Upper lobe of right lung (tissue), 1 donor: ENCODE measurements at regions not wholly inside any gene's neighbourhood (a gene's known extent, or its start where the extent isn't known, plus 50 kb on each side); places are given as distances from the start of the nearest gene placed in this dataset.
A peak's percentile ranks its signal among the peaks of the same experiment; 100 is the strongest.

Experiments
- ATAC-seq: fragments of 200-7000 bp; cut with Tn5 transposase; one replicate; pipeline ENCODE4 v1.9.1; 2020; ENCODE audit warnings: mild to moderate bottlenecking, moderate library complexity
- DNase-seq: peaks from one replicate; pipeline ENCODE4 v3.0.0-alpha.2; 2020
- H3K27ac ChIP-seq: fragments of 200-600 bp; one replicate; pipeline ENCODE4 v1.8.0; 2022
- H3K27me3 ChIP-seq: fragments of 200-600 bp; one replicate; pipeline ENCODE4 v1.8.0; 2022; ENCODE audit warnings: mild to moderate bottlenecking
- H3K36me3 ChIP-seq: fragments of 200-600 bp; one replicate; pipeline ENCODE4 v1.8.0; 2022
- H3K4me1 ChIP-seq: fragments of 200-600 bp; one replicate; pipeline ENCODE4 v1.8.0; 2022
- H3K4me3 ChIP-seq: fragments of 200-600 bp; one replicate; pipeline ENCODE4 v1.8.0; 2022; ENCODE audit warnings: mild to moderate bottlenecking
- H3K9me3 ChIP-seq: fragments of 200-600 bp; one replicate; pipeline ENCODE4 v1.8.0; 2022
- intact Hi-C: fragments of 100-400 bp; cut with DNase I; formaldehyde crosslinking; loops from one replicate; pipeline ENCODE4 v1.11.0; 2022
- TF ChIP-seq, protein P1 (sequence below): fragments of 200-600 bp; IDR thresholded peaks from one replicate; pipeline ENCODE4 v1.8.0; 2022; ENCODE audit warnings: antibody characterized with exemption
- donor health status: DM: no; HTN: yes; CAD: no; lungs with severe emphysema.

DNA sequence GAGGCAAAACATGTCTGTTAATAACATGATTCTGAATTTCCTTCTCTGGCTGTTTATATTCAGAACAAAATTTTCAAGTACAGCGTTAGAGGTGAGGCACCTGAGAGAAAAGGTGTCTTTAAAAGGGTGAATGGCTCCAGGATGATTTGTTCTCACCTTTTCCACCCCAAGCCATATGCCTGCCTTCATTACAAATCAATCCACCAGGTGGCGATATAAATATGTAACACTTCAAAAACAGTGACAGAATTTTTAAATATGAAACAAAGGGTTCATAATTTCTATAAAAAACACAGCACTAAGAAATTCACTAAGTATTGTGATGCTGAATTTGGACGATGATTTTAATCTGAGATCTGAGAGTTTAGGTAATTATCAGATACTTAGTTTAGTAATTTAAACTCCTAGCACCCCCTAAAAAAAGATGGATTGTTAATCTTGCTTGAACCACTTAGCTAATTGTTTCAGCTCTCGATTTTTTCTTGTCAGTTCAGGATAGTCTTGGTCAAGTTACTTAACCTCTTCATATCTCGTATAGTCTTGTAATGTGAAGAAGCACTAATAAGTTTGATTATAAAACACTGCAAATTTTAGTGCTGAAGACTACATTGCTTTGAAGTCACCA is 528.8 kb downstream of the CPS1 start:
- no peak for DNase-seq
- TF ChIP-seq, protein P1, sequence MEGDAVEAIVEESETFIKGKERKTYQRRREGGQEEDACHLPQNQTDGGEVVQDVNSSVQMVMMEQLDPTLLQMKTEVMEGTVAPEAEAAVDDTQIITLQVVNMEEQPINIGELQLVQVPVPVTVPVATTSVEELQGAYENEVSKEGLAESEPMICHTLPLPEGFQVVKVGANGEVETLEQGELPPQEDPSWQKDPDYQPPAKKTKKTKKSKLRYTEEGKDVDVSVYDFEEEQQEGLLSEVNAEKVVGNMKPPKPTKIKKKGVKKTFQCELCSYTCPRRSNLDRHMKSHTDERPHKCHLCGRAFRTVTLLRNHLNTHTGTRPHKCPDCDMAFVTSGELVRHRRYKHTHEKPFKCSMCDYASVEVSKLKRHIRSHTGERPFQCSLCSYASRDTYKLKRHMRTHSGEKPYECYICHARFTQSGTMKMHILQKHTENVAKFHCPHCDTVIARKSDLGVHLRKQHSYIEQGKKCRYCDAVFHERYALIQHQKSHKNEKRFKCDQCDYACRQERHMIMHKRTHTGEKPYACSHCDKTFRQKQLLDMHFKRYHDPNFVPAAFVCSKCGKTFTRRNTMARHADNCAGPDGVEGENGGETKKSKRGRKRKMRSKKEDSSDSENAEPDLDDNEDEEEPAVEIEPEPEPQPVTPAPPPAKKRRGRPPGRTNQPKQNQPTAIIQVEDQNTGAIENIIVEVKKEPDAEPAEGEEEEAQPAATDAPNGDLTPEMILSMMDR, result peak; percentile 59
- Histone ChIP-seq H3K27ac (no peak overlapping the region), H3K4me1 (no peaks in the 10 kb centered on the region), H3K27me3 (no peaks in the 10 kb centered on the region), H3K36me3 (no peaks in the 10 kb centered on the region), H3K4me3 (no peak overlapping the region), H3K9me3 (no peaks in the 10 kb centered on the region)
- peak; percentile 43 for ATAC-seq
- intact Hi-C loops, result no loop called here

DNA sequence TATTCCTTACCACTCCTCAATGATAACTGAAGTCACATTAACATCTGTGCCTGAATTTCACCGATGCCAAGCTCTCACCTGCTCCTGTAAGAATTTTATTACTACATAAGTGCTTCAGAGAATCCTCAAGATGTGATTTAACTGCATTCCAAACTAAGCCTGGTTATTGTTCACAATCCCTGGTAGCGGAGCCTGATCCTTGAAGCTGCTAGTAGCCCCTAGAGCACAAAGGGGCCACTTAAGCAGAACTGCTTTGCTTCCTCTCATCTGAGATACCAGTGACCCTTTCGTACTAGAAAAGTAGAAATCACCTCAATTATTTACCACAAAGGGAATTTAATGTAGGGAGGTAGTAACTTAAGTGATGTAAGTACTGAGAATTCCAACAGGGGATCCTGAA is 529.6 kb downstream of the CPS1 start:
- H3K27ac ChIP-seq, result no peak overlapping the region
- no peaks in the 10 kb centered on the region for H3K9me3 ChIP-seq
- H3K27me3 ChIP-seq, result no peaks in the 10 kb centered on the region
- H3K36me3 ChIP-seq, result no peaks in the 10 kb centered on the region
- H3K4me3 ChIP-seq, result no peak overlapping the region
- TF ChIP-seq, protein P1, result no peak
- ATAC-seq (no peak), DNase-seq (no peak)
- intact Hi-C loops, result no loop called here
- H3K4me1 ChIP-seq, result no peaks in the 10 kb centered on the region

DNA sequence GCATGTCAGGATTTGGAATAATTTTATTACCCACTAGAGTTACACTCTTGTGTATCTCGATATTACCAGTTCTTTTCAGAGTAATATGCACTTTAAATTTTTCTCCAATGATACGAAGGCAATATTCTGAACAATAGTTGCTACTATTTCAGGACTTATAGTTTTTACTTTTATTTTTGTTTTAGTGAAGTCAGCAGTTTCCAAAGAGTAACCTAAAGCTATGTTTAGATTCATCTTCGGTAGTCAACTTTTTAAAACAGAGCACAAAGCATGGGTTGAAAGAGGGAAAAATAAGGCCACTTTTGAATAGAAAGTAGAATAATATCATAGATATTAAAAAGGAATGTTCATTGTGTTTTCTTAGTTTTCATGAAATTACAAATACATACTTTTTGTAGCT is 532.7 kb downstream of the CPS1 start:
- Histone ChIP-seq H3K36me3 (no peaks in the 10 kb centered on the region), H3K4me1 (no peaks in the 10 kb centered on the region), H3K27me3 (no peaks in the 10 kb centered on the region), H3K4me3 (no peak overlapping the region), H3K27ac (no peak overlapping the region), H3K9me3 (no peaks in the 10 kb centered on the region)
- ATAC-seq (no peak), DNase-seq (no peak)
- TF ChIP-seq, protein P1, result no peak
- intact Hi-C loops, result no loop called here

DNA sequence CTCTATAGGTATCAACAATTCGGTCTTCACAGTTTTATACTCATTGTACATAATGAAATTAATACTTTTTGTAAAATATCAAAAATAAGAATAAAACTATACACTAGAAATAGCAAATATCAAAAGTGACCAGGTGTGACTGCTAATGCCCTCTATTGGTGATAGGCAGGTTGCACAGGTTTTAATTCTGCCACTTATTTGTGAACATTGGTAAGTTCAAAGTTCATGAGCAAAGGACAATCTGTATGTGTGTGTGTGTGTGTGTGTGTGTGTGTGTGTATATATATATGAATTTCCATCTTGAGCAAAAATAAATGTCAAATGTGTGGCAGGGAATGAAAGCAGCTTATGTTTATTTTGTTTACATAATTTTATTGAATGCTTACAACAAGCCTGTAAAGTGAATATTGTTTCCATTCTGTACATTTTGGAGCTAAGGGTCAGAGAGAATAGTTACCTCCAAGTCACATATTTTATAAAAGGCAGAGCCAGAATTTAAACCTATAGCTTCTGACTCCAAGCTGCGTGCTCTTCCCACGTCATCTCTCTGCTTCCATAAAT is 537.4 kb downstream of the CPS1 start:
- Histone ChIP-seq H3K27ac (no peak overlapping the region), H3K9me3 (no peaks in the 10 kb centered on the region), H3K4me3 (no peak overlapping the region), H3K4me1 (no peaks in the 10 kb centered on the region), H3K36me3 (no peaks in the 10 kb centered on the region), H3K27me3 (no peaks in the 10 kb centered on the region)
- ATAC-seq (no peak), DNase-seq (no peak)
- intact Hi-C loops, result no loop called here
- TF ChIP-seq, protein P1, result peak; percentile 27

DNA sequence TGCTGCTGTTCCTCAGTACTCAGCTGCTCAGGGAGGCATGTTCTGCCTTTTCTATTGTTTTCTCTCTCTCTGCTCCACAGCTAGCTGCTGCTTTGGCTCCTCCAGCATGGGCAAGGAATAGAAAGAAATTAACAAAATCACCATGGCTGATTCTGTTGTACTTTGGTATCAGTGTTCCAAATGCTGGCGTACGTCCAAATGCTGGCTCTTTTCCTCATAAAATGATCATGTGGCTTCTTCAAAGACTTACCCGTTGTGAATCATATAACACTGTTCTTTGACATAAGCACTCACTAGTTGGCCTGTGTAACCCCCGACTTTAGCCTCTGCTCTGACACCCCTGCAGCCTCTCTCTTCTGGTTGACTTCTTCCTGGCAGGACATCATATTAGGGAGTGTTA is 547.6 kb downstream of the CPS1 start:
- Histone ChIP-seq H3K4me1 (no peaks in the 10 kb centered on the region), H3K27ac (no peak overlapping the region), H3K9me3 (no peaks in the 10 kb centered on the region), H3K36me3 (no peaks in the 10 kb centered on the region), H3K4me3 (no peak overlapping the region), H3K27me3 (no peaks in the 10 kb centered on the region)
- intact Hi-C loops, result no loop called here
- ATAC-seq (no peak), DNase-seq (no peak)
- TF ChIP-seq, protein P1, result no peak
